Fibroblast of pulmonary artery (primary cell): ENCODE measurements at regions not wholly inside any gene's neighbourhood (a gene's known extent, or its start where the extent isn't known, plus 50 kb on each side); places are given as distances from the start of the nearest gene placed in this dataset.

ENCODE experiments used
- DNase-seq: peaks from one replicate; pipeline ENCODE4 v3.0.0-alpha.2; 2010; ENCODE audit warnings: low read depth
- H3K4me3 ChIP-seq: replicated peaks from 2 replicates; pipeline ENCODE4 v1.5.1; 2011; ENCODE audit warnings: low read depth, mild to moderate bottlenecking, control low read depth, low read length, moderate library complexity
- TF ChIP-seq, protein P1 (sequence below): IDR thresholded peaks from 2 replicates; pipeline ENCODE4 v1.5.1; 2011; ENCODE audit warnings: mild to moderate bottlenecking, control low read depth, low read length, inconsistent platforms; ENCODE audit errors: missing control alignments

- TF ChIP-seq, protein P1, sequence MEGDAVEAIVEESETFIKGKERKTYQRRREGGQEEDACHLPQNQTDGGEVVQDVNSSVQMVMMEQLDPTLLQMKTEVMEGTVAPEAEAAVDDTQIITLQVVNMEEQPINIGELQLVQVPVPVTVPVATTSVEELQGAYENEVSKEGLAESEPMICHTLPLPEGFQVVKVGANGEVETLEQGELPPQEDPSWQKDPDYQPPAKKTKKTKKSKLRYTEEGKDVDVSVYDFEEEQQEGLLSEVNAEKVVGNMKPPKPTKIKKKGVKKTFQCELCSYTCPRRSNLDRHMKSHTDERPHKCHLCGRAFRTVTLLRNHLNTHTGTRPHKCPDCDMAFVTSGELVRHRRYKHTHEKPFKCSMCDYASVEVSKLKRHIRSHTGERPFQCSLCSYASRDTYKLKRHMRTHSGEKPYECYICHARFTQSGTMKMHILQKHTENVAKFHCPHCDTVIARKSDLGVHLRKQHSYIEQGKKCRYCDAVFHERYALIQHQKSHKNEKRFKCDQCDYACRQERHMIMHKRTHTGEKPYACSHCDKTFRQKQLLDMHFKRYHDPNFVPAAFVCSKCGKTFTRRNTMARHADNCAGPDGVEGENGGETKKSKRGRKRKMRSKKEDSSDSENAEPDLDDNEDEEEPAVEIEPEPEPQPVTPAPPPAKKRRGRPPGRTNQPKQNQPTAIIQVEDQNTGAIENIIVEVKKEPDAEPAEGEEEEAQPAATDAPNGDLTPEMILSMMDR = no peak
- peak; percentile 0 for DNase-seq
Observed at GRCh38 chr5:24365406-24365805, 279.4 kb downstream of the CDH10 start.

GRCh38 chr5:24367216-24367615 is 277.6 kb downstream of the CDH10 start:
- no peak overlapping the region for H3K4me3 ChIP-seq
- TF ChIP-seq, protein P1 = no peak
- no peak for DNase-seq

More at GRCh38 chr5:24365406-24365805, 279.4 kb downstream of the CDH10 start:
- no peak overlapping the region for H3K4me3 ChIP-seq

DNA sequence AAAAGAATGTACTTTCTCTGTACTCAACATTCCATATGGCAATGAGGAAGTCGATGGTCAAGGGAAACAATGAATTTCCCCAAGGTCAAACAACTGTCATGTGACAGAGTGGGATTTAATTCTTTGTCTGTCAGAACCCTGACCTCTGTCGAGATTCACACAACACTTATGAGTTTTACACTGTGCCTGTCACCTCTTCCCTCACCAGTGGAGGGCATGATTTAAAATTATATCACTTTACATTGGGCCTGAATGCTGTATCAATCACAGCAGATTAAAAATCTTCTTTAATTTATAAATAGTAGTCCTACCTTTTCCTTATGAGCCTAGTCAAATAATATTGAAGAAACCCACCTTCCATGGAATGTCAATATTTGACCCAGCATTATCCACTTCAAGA is 276.7 kb downstream of the CDH10 start:
- TF ChIP-seq, protein P1 = no peak
- no peak for DNase-seq
- H3K4me3 ChIP-seq = no peak overlapping the region

DNA sequence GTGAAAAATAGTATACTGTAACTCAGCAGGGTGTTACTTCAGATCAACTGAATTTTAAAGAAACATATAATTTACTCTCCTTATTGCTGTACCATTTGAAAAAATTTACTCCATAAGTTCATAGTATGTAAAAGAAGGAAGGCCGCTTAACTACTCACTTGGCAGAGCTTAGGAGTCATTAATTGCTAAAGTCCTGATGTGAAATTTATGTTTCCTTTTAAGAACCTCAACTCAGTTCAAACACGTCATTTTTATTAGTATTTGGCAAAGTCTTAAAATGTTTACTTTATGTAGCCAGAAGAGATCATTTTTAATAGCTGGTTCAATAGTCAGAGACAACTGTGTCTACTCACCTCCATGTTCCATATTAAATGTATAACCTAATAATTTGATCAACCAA is 268.6 kb downstream of the CDH10 start:
- TF ChIP-seq, protein P1 = no peak
- no peak overlapping the region for H3K4me3 ChIP-seq
- no peak for DNase-seq

- DNase-seq = no peak
- H3K4me3 ChIP-seq = no peak overlapping the region
- TF ChIP-seq, protein P1 = no peak
Observed at GRCh38 chr5:24376616-24377015, 268.2 kb downstream of the CDH10 start.

DNA sequence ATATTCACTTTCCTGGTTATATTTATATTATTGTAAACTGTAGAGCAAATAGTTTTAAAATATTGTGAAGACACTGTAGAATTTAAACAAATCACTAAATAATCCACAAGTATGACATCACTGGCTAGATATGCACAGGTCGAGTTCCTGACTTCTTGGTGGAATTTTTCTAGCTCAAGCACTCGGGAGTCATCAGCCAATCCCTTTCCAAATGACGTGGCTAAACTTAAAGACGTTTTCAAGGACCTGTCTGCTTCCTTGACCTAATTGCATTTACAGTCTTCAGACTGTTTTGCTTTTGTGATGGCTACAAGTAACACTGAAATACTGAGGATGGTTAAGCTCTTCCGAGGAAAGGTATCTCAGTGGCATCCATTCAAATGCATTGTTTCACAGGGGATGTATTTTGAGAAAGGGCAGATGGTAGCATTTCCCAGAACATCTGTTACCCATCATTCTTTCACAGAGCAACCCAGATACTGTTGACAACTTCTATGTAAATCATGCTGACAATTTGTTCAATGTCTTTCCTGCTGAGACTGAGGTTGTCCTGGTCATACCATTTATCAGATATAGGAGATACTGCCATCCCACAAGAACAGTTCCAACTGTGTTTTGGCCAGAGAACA is 262.8 kb downstream of the CDH10 start:
- no peak for DNase-seq
- TF ChIP-seq, protein P1 = no peak
- H3K4me3 ChIP-seq = no peak overlapping the region

DNA sequence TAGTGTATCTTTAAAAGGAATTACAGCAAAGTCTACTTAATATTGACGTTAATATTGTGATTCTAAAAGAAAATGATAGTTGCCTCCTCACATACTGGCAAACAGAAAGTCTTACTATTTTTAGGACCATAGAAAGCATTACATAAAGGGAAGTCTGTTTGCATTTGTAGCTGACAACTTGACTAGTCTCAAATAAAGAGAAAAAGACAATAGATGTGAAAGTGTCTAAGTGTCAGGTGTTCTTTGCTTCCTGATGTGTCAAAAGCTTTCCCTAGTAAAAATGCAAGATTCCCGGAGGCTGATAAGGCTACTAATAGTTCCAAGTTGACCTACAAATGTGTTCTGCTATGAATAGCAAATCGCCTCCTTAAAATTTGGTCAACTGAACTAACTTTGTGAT is 259.7 kb downstream of the CDH10 start:
- no peak overlapping the region for H3K4me3 ChIP-seq
- no peak for DNase-seq
- TF ChIP-seq, protein P1 = no peak
